Thyroid gland (tissue), 4 donors: ENCODE measurements at regions not wholly inside any gene's neighbourhood (a gene's known extent, or its start where the extent isn't known, plus 50 kb on each side); places are given as distances from the start of the nearest gene placed in this dataset.

Source experiments
- POLR2A ChIP-seq, 2 donors: fragments of 450-650 bp; IDR thresholded peaks; one replicate each; pipeline ENCODE4 v1.6.1; 2017; ENCODE audit warnings: antibody characterized with exemption in 2 of 2, mild to moderate bottlenecking in 2 of 2, moderate library complexity in 1 of 2
- TF ChIP-seq, protein P1 (sequence below), 6 experiments: fragments of 200-600 bp in 3 of 6; fragments of 450-650 bp in 3 of 6; sonication (generic) in 3 of 6; IDR thresholded peaks; one replicate each; pipeline ENCODE4 v1.5.1; 2016 to 2019; ENCODE audit warnings: antibody characterized with exemption in 6 of 6, mild to moderate bottlenecking in 2 of 6, inconsistent platforms in 1 of 6, moderate library complexity in 1 of 6

DNA sequence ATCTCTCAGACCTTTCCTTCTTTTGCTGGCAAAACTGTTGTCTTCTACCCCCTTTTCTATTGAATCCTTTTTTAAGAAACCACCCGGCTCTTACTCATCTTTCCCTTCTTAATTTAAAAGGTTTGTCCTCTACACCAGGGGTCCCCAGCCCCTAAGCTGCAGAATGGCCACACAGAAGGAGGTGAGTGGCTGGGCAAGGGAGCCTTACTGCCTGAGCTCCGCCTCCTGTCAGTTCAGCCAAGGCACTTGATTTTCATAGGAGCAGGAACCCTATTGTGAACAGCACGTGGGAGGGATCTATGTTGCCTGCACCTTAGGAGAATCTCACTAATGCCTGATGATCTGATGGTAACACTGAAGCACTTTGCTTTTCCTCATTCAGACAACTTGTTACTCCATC is 726.3 kb upstream of the INTU start:
- TF ChIP-seq, protein P1, sequence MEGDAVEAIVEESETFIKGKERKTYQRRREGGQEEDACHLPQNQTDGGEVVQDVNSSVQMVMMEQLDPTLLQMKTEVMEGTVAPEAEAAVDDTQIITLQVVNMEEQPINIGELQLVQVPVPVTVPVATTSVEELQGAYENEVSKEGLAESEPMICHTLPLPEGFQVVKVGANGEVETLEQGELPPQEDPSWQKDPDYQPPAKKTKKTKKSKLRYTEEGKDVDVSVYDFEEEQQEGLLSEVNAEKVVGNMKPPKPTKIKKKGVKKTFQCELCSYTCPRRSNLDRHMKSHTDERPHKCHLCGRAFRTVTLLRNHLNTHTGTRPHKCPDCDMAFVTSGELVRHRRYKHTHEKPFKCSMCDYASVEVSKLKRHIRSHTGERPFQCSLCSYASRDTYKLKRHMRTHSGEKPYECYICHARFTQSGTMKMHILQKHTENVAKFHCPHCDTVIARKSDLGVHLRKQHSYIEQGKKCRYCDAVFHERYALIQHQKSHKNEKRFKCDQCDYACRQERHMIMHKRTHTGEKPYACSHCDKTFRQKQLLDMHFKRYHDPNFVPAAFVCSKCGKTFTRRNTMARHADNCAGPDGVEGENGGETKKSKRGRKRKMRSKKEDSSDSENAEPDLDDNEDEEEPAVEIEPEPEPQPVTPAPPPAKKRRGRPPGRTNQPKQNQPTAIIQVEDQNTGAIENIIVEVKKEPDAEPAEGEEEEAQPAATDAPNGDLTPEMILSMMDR (IDR thresholded peaks at IDR 0.05), result no peak
- TF ChIP-seq POLR2A (IDR thresholded peaks at IDR 0.05), result no peak
